ENCODE measurements at regions not wholly inside any gene's neighbourhood (a gene's known extent, or its start where the extent isn't known, plus 50 kb on each side); places are given as distances from the start of the nearest gene placed in this dataset.

GRCh38 chr18:26702086-26702485 lies 153.7 kb upstream of the KCTD1 start:
- TF ChIP-seq, protein P1, sequence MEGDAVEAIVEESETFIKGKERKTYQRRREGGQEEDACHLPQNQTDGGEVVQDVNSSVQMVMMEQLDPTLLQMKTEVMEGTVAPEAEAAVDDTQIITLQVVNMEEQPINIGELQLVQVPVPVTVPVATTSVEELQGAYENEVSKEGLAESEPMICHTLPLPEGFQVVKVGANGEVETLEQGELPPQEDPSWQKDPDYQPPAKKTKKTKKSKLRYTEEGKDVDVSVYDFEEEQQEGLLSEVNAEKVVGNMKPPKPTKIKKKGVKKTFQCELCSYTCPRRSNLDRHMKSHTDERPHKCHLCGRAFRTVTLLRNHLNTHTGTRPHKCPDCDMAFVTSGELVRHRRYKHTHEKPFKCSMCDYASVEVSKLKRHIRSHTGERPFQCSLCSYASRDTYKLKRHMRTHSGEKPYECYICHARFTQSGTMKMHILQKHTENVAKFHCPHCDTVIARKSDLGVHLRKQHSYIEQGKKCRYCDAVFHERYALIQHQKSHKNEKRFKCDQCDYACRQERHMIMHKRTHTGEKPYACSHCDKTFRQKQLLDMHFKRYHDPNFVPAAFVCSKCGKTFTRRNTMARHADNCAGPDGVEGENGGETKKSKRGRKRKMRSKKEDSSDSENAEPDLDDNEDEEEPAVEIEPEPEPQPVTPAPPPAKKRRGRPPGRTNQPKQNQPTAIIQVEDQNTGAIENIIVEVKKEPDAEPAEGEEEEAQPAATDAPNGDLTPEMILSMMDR (IDR thresholded peaks at IDR 0.05; ENCODE audit: low read depth, low read length, poor library complexity, severe bottlenecking) = no peak
- no peak for TF ChIP-seq EZH2phosphoT487 (IDR thresholded peaks at IDR 0.05; ENCODE audit: borderline replicate concordance, low read length)
